ENCODE measurements at regions not wholly inside any gene's neighbourhood (a gene's known extent, or its start where the extent isn't known, plus 50 kb on each side); places are given as distances from the start of the nearest gene placed in this dataset.
"Not testable (repeated sequence)": the region's sequence is repeated elsewhere in the genome, so short reads cannot be mapped to it uniquely, and the experiment has no call there.

DNA sequence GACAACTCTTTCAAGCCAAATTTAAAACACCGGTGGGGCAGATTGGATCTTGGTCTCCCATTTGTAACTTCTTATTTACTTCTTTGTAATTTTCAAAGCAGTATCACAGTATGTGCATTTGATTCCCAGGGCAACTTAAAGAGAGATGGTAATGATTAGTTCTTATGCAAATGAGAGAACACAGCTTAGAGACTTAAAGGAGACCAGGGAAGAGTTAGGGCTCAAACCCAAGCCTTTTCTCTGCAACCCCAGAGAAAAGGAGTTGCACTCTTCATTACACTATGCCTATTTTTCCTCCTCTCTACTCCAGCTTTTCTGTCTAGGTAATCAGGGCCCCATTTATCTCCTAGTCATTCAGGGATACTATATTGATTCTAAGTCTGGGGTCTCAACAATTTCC, 237.8 kb upstream of the NMUR2 start:
- H3K4me3 ChIP-seq, result no peak overlapping the region
- intact Hi-C loops (cut with DNase I), result no loop called here
- DNase-seq (ENCODE audit: extremely low spot score), result no peak
- H3K4me1 ChIP-seq, result peaks cover 5 to 15% (median 7%) of the 10 kb centered on the region in 4 donors
- TF ChIP-seq, protein P1, sequence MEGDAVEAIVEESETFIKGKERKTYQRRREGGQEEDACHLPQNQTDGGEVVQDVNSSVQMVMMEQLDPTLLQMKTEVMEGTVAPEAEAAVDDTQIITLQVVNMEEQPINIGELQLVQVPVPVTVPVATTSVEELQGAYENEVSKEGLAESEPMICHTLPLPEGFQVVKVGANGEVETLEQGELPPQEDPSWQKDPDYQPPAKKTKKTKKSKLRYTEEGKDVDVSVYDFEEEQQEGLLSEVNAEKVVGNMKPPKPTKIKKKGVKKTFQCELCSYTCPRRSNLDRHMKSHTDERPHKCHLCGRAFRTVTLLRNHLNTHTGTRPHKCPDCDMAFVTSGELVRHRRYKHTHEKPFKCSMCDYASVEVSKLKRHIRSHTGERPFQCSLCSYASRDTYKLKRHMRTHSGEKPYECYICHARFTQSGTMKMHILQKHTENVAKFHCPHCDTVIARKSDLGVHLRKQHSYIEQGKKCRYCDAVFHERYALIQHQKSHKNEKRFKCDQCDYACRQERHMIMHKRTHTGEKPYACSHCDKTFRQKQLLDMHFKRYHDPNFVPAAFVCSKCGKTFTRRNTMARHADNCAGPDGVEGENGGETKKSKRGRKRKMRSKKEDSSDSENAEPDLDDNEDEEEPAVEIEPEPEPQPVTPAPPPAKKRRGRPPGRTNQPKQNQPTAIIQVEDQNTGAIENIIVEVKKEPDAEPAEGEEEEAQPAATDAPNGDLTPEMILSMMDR (IDR thresholded peaks at IDR 0.05), result no peak
- TF ChIP-seq EP300 (IDR thresholded peaks at IDR 0.05) (no peak), POLR2A (IDR thresholded peaks at IDR 0.05; ENCODE audit: low read depth) (no peak), POLR2AphosphoS5 (IDR thresholded peaks at IDR 0.05) (no peak)
- no peak overlapping the region for H3K27ac ChIP-seq (replicated peaks in 1 of 4)
- H3K9me3 ChIP-seq, result no peaks in the 10 kb centered on the region
- no peaks in the 10 kb centered on the region for H3K36me3 ChIP-seq
- H3K27me3 ChIP-seq, result no peaks in the 10 kb centered on the region
- WGBS, result 77% methylated on average over 1 of the region's 1 CpG

- no peaks in the 10 kb centered on the region for H3K36me3 ChIP-seq
Observed at GRCh38 chr5:152644029-152644728, 239.1 kb upstream of the NMUR2 start.

DNA sequence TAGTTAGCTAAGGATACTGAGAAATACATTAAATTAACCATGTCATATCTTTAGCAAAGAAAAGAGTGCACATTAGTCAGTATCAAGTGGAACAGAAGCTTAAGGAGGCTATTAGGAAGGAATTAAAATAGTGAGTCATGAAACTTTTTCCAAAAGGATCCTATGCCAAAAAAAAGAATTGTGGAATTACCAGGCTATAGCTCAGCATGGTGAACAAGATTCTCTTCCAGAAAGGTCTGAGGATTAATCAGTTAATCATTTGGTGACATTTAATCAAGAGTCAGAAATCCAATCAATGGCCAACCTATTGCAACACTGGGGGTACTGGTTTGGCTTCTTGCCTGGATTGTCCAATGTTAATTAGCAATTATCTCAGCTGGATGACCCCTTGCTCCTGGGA, 244.5 kb upstream of the NMUR2 start:
- DNase-seq (ENCODE audit: extremely low spot score), result no peak

More at GRCh38 chr5:152644029-152644728, 239.1 kb upstream of the NMUR2 start:
- Histone ChIP-seq H3K4me1 (peaks cover 0 to 6% (median 2%) of the 10 kb centered on the region in 4 donors), H3K4me3 (no peak overlapping the region), H3K27me3 (no peaks in the 10 kb centered on the region), H3K9me3 (no peaks in the 10 kb centered on the region), H3K27ac (replicated peaks in 1 of 4) (no peak overlapping the region)
- WGBS, result 31% methylated on average over 2 of the region's 2 CpGs
- DNase-seq (ENCODE audit: extremely low spot score), result no peak
- TF ChIP-seq, protein P1 (IDR thresholded peaks at IDR 0.05), result no peak
- TF ChIP-seq POLR2A (IDR thresholded peaks at IDR 0.05; ENCODE audit: low read depth) (no peak), EP300 (IDR thresholded peaks at IDR 0.05) (no peak), POLR2AphosphoS5 (IDR thresholded peaks at IDR 0.05) (no peak)
- intact Hi-C loops (cut with DNase I), result no loop called here

DNA sequence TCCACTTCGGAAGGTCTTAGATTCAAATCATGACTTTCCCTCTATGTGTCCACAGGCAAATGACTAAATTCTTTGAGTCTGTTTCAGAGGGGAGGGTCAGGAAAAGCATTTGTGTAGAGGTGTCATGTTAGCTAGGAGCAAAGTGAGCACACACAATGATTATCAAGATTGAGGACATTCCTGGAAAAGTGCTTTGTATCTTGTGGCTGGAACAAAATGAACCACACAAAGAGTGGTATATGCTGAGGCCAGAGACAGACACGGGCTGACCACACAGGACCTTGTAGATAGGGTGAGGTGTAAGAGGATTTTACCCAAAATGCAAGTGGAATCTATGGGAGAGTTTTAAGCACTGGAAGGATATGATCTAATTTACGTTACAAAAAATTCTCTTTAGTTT, 245.3 kb upstream of the NMUR2 start:
- TF ChIP-seq EP300 (IDR thresholded peaks at IDR 0.05) (no peak), POLR2AphosphoS5 (IDR thresholded peaks at IDR 0.05) (no peak), POLR2A (IDR thresholded peaks at IDR 0.05; ENCODE audit: low read depth) (no peak)
- TF ChIP-seq, protein P1 (IDR thresholded peaks at IDR 0.05), result no peak
- no peaks in the 10 kb centered on the region for H3K4me1 ChIP-seq
- no peak for DNase-seq (ENCODE audit: extremely low spot score)
- H3K36me3 ChIP-seq, result no peaks in the 10 kb centered on the region
- no peaks in the 10 kb centered on the region for H3K9me3 ChIP-seq
- no peak overlapping the region for H3K4me3 ChIP-seq
- WGBS, result 79% methylated on average over 3 of the region's 3 CpGs
- no peaks in the 10 kb centered on the region for H3K27me3 ChIP-seq
- intact Hi-C loops (cut with DNase I), result no loop called here
- H3K27ac ChIP-seq (replicated peaks in 1 of 4), result no peak overlapping the region

More for the DNA sequence above, 244.5 kb upstream of the NMUR2 start:
- Histone ChIP-seq H3K27ac (replicated peaks in 1 of 4) (no peak overlapping the region), H3K36me3 (no peaks in the 10 kb centered on the region), H3K4me1 (no peaks in the 10 kb centered on the region), H3K4me3 (no peak overlapping the region), H3K27me3 (no peaks in the 10 kb centered on the region), H3K9me3 (no peaks in the 10 kb centered on the region)
- TF ChIP-seq POLR2AphosphoS5 (IDR thresholded peaks at IDR 0.05) (no peak), EP300 (IDR thresholded peaks at IDR 0.05) (no peak), POLR2A (IDR thresholded peaks at IDR 0.05; ENCODE audit: low read depth) (no peak)
- TF ChIP-seq, protein P1 (IDR thresholded peaks at IDR 0.05), result no peak
- intact Hi-C loops (cut with DNase I), result no loop called here

- H3K4me1 ChIP-seq, result not testable (repeated sequence)
Observed at GRCh38 chr5:152659470-152659869, 254.4 kb upstream of the NMUR2 start.

More at GRCh38 chr5:152659470-152659869, 254.4 kb upstream of the NMUR2 start:
- DNase-seq (ENCODE audit: extremely low spot score); H3K36me3 ChIP-seq; intact Hi-C loops (cut with DNase I); H3K9me3 ChIP-seq; H3K4me3 ChIP-seq; H3K27me3 ChIP-seq; H3K27ac ChIP-seq (replicated peaks in 1 of 4): not testable (repeated sequence)
- 72% methylated on average over 17 of the region's 18 CpGs for WGBS
